Kidney epithelial cell (primary cell): ENCODE measurements at regions not wholly inside any gene's neighbourhood (a gene's known extent, or its start where the extent isn't known, plus 50 kb on each side); places are given as distances from the start of the nearest gene placed in this dataset.

Experiments used
- DNase-seq: peaks from one replicate; pipeline ENCODE4 v3.0.0-alpha.2; 2010; ENCODE audit warnings: low read depth
- H3K27me3 ChIP-seq: 2 replicates; pipeline ENCODE4 v1.6.0; 2011; ENCODE audit warnings: low read length; ENCODE audit not compliant: control insufficient read depth, insufficient read depth
- H3K36me3 ChIP-seq: 2 replicates; pipeline ENCODE4 v1.5.1; 2011; ENCODE audit warnings: low read length; ENCODE audit not compliant: control insufficient read depth, insufficient read depth
- H3K4me3 ChIP-seq: 2 replicates; pipeline ENCODE4 v1.5.1; 2011; ENCODE audit warnings: low read depth, mild to moderate bottlenecking, control low read depth, low read length
- TF ChIP-seq, protein P1 (sequence below): IDR thresholded peaks from 2 replicates; pipeline ENCODE4 v1.5.1; 2011; ENCODE audit warnings: mild to moderate bottlenecking, moderate library complexity, low read length, control low read depth, inconsistent platforms; ENCODE audit not compliant: insufficient read depth, poor library complexity, severe bottlenecking

DNA sequence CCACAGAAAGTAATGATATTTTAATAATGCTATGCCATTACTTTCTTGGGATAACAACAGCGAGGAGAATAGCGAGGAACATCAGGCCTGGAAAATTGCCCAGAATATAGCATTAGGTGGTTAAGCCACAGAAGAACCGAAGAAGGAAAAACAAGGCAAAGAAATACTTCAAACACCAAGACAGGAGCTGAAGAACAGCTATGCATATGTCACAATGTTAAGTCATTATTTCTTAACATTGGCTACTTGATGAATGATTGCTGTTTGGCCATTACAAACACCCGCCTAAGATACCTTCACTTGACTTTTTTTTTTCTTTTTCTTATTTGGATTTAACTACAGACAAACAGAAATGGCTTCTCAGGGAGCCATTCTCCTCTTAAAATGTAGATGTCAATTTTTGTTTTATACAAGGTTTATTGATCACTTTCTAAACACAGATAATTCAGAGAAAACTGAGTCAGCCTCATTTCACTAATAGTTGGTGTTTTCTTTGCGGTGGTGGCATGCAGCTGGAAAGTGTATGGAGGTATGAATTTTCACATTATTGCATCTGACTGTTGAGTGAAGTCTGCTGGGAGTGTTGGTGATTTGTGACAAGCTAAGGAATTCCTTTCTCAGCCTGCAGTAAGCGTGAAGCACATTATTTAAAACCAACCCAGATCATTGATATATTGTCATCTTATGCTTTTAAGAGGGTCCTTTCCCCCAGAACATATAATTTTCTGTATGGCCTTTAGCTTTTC lies 705.7 kb upstream of the NR2F2 start:
- TF ChIP-seq, protein P1, sequence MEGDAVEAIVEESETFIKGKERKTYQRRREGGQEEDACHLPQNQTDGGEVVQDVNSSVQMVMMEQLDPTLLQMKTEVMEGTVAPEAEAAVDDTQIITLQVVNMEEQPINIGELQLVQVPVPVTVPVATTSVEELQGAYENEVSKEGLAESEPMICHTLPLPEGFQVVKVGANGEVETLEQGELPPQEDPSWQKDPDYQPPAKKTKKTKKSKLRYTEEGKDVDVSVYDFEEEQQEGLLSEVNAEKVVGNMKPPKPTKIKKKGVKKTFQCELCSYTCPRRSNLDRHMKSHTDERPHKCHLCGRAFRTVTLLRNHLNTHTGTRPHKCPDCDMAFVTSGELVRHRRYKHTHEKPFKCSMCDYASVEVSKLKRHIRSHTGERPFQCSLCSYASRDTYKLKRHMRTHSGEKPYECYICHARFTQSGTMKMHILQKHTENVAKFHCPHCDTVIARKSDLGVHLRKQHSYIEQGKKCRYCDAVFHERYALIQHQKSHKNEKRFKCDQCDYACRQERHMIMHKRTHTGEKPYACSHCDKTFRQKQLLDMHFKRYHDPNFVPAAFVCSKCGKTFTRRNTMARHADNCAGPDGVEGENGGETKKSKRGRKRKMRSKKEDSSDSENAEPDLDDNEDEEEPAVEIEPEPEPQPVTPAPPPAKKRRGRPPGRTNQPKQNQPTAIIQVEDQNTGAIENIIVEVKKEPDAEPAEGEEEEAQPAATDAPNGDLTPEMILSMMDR: no peak
- Histone ChIP-seq H3K36me3 (no peaks in the 10 kb centered on the region), H3K27me3 (no peaks in the 10 kb centered on the region), H3K4me3 (no peak overlapping the region)
- no peak for DNase-seq

GRCh38 chr15:95626501-95627361 lies 703.8 kb upstream of the NR2F2 start:
- no peak overlapping the region for H3K4me3 ChIP-seq
- TF ChIP-seq, protein P1: no peak
- H3K36me3 ChIP-seq: no peaks in the 10 kb centered on the region
- no peak for DNase-seq
- no peaks in the 10 kb centered on the region for H3K27me3 ChIP-seq

- DNase-seq: no peak
- no peak overlapping the region for H3K4me3 ChIP-seq
- no peaks in the 10 kb centered on the region for H3K27me3 ChIP-seq
- TF ChIP-seq, protein P1: no peak
- no peaks in the 10 kb centered on the region for H3K36me3 ChIP-seq
Observed at GRCh38 chr15:95629503-95630168, 700.9 kb upstream of the NR2F2 start.

DNA sequence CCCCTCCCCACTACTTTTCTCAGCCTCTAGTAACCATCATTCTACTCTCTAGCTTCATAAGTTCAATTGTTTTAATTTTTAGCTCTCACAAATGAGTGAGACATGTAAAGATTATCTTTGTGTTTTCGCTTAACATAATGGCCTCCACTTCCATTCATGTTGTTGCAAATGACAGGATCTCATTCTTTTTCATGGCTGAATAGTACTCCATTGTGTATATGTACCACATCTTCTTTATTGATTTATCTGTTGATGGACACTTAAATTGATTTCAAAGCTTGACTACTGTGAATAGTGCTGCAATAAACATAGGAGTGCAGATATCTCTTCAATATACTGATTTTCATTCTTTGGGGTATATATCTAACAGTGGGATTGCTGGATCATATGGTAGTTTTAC lies 699.8 kb upstream of the NR2F2 start:
- no peak for DNase-seq
- Histone ChIP-seq H3K27me3 (no peaks in the 10 kb centered on the region), H3K4me3 (no peak overlapping the region), H3K36me3 (no peaks in the 10 kb centered on the region)
- TF ChIP-seq, protein P1: no peak

GRCh38 chr15:95635666-95636065 lies 694.8 kb upstream of the NR2F2 start:
- no peak for DNase-seq
- TF ChIP-seq, protein P1: no peak
- Histone ChIP-seq H3K27me3 (no peaks in the 10 kb centered on the region), H3K4me3 (no peak overlapping the region), H3K36me3 (no peaks in the 10 kb centered on the region)
